Vagina (tissue), 2 donors: ENCODE measurements at regions not wholly inside any gene's neighbourhood (a gene's known extent, or its start where the extent isn't known, plus 50 kb on each side); places are given as distances from the start of the nearest gene placed in this dataset.
"Not testable (repeated sequence)": the region's sequence is repeated elsewhere in the genome, so short reads cannot be mapped to it uniquely, and the experiment has no call there.

ENCODE experiments used
- DNase-seq, 2 donors: peaks; one replicate each; pipeline ENCODE4 v3.0.0-alpha.2; 2017; ENCODE audit errors: extremely low spot score in 2 of 2
- H3K27ac ChIP-seq: fragments of 200-600 bp; sonication (generic); one replicate; pipeline ENCODE4 v1.5.1; 2019
- H3K27me3 ChIP-seq: fragments of 200-600 bp; sonication (generic); one replicate; pipeline ENCODE4 v1.5.1; 2019
- H3K36me3 ChIP-seq, 2 donors: fragments of 200-600 bp; sonication (generic); one replicate each; pipeline ENCODE4 v1.5.1; 2017 to 2019
- H3K4me1 ChIP-seq: fragments of 200-600 bp; sonication (generic); one replicate; pipeline ENCODE4 v1.5.1; 2019
- H3K4me3 ChIP-seq, 2 donors: fragments of 200-600 bp; sonication (generic); 1 replicate in 1 of 2; 2 replicates in 1 of 2; pipeline ENCODE4 v1.5.1; 2016 to 2019
- H3K9me3 ChIP-seq: fragments of 200-600 bp; sonication (generic); one replicate; pipeline ENCODE4 v1.5.1; 2019
- CTCF ChIP-seq, 3 experiments: fragments of 450-650 bp in 2 of 3; fragments of 200-600 bp in 1 of 3; sonication (generic) in 1 of 3; IDR thresholded peaks; one replicate each; pipeline ENCODE4 v1.5.1; 2017 to 2019; ENCODE audit warnings: antibody characterized with exemption in 3 of 3, mild to moderate bottlenecking in 2 of 3, moderate library complexity in 2 of 3
- POLR2A ChIP-seq, 2 donors: fragments of 450-650 bp; IDR thresholded peaks; one replicate each; pipeline ENCODE4 v1.6.1; 2017; ENCODE audit warnings: antibody characterized with exemption in 2 of 2, mild to moderate bottlenecking in 2 of 2, moderate library complexity in 2 of 2
- POLR2AphosphoS5 ChIP-seq, 2 donors: sonication (generic); formaldehyde crosslinking; IDR thresholded peaks; one replicate each; pipeline ENCODE4 v1.9.0; 2017; ENCODE audit warnings: antibody characterized with exemption in 2 of 2, mild to moderate bottlenecking in 2 of 2, low read depth in 1 of 2; ENCODE audit not compliant: insufficient read depth in 1 of 2
- intact Hi-C: fragments of 100-400 bp; cut with DNase I; formaldehyde crosslinking; loops from one replicate; pipeline ENCODE4 v1.15.1; 2023

DNA sequence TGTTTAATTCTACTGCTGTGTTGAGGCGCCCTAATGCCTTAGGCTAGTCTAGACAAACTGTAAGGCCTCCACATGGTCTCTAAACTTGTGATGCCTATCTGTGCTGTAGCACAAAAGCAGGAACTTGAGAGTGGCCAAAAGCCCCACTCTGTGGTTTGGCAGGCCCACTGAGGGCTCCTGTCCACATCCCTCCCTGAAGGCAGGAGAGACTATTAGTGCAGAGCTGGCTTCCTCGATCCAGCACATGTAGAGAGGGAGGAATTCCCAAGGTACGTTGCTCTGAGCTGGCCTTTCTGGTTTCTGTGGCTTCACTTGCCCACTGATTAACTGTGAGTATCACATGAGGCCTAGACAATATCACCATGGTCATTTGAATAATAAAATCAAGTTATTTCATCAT is 90.6 kb downstream of the POLR2M start:
- Histone ChIP-seq H3K4me1 (no peaks in the 10 kb centered on the region), H3K36me3 (no peaks in the 10 kb centered on the region), H3K27me3 (no peaks in the 10 kb centered on the region), H3K9me3 (no peaks in the 10 kb centered on the region), H3K4me3 (no peak overlapping the region), H3K27ac (no peak overlapping the region)
- DNase-seq: no peak
- intact Hi-C loops: no loop called here
- TF ChIP-seq POLR2AphosphoS5 (IDR thresholded peaks at IDR 0.05; ENCODE audit: insufficient read depth in 1 of 2, low read depth in 1 of 2) (no peak), POLR2A (IDR thresholded peaks at IDR 0.05) (no peak), CTCF (IDR thresholded peaks at IDR 0.05) (no peak)

DNA sequence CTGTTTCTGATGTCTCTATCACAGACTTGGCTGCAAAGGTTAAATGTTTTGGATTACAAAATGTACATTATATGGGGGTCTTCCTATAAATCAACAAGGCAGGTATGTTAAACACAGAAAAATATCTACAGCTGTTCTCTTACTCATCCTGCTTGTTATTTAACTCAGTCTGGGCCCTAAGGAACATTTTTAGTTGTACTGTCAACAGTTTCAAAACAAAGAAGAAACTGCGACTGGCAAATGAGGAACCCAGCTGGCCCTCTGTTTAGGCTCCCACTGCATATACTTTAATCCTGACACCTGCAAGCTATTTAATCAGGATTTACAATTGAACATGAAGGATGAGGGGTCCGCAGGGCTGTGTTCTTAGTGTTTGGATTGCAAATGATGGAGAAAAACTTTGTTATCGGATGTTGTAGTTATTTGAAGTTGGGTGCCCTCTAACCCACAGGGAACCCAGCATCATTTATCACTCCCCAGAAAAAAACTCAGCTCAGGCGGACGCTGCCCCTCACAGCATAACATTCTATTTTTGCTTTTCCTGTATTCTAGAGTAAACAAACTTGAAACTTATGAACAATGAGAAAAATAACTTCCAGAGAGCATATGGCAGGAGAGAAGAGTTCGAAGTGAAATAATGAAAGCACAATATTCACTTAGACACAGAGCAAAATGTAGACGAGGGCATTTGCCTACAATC is 91.2 kb downstream of the POLR2M start:
- H3K4me3 ChIP-seq: no peak overlapping the region
- H3K4me1 ChIP-seq: no peaks in the 10 kb centered on the region
- TF ChIP-seq POLR2AphosphoS5 (IDR thresholded peaks at IDR 0.05; ENCODE audit: insufficient read depth in 1 of 2, low read depth in 1 of 2) (no peak), CTCF (IDR thresholded peaks at IDR 0.05) (no peak), POLR2A (IDR thresholded peaks at IDR 0.05) (no peak)
- no peak for DNase-seq
- H3K9me3 ChIP-seq: no peaks in the 10 kb centered on the region
- intact Hi-C loops: no loop called here
- H3K27me3 ChIP-seq: no peaks in the 10 kb centered on the region
- no peak overlapping the region for H3K27ac ChIP-seq
- H3K36me3 ChIP-seq: no peaks in the 10 kb centered on the region

DNA sequence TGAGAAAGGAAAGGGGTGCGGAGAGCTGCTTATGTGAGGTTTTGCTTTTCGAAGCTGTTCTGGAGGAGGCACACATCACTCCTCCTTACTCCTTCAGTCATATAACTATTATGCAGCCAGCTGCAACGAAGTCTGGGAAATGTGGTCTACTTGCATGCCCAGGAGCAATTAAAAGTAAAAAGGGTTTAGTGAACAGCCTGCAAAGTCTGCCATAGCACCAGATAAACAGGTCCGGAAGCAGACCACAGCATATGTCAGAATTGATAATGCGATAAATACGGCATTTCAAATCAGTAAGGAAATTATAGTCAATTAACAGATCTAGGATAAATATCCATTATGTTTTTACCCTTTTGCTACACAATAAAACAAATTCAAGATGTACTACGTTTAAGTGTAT is 99.5 kb downstream of the POLR2M start:
- DNase-seq: no peak
- no peaks in the 10 kb centered on the region for H3K36me3 ChIP-seq
- H3K27me3 ChIP-seq: no peaks in the 10 kb centered on the region
- H3K27ac ChIP-seq: no peak overlapping the region
- H3K9me3 ChIP-seq: no peaks in the 10 kb centered on the region
- no peaks in the 10 kb centered on the region for H3K4me1 ChIP-seq
- intact Hi-C loops: no loop called here
- H3K4me3 ChIP-seq: no peak overlapping the region
- TF ChIP-seq POLR2A (IDR thresholded peaks at IDR 0.05) (no peak), POLR2AphosphoS5 (IDR thresholded peaks at IDR 0.05; ENCODE audit: insufficient read depth in 1 of 2, low read depth in 1 of 2) (no peak), CTCF (IDR thresholded peaks at IDR 0.05) (no peak)

DNA sequence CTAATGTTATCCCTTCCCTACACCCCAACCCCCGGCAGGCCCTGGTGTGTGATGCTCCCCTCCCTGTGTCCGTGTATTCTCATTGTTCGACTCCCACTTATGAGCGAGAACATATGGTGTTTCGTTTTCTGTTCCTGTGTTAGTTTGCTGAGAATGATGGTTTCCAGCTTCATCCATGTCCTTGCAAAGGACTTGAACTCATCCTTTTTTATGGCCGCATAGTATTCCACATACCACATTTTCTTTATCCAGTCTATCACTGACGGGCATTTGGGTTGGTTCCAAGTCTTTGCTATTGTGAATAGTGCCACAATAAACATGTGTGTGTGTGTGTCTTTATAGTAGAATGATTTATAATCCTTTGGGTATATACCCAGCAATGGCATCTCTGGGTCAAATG is 102.8 kb downstream of the POLR2M start:
- H3K4me3 ChIP-seq, DNase-seq, intact Hi-C loops, H3K27me3 ChIP-seq, H3K4me1 ChIP-seq, H3K9me3 ChIP-seq, H3K27ac ChIP-seq, H3K36me3 ChIP-seq: not testable (repeated sequence)

- Histone ChIP-seq H3K27me3 (no peaks in the 10 kb centered on the region), H3K4me3 (no peak overlapping the region), H3K36me3 (no peaks in the 10 kb centered on the region), H3K27ac (no peak overlapping the region), H3K4me1 (no peaks in the 10 kb centered on the region), H3K9me3 (no peaks in the 10 kb centered on the region)
- TF ChIP-seq POLR2A (IDR thresholded peaks at IDR 0.05) (no peak), CTCF (IDR thresholded peaks at IDR 0.05) (no peak)
- DNase-seq: no peak
- intact Hi-C loops: no loop called here
Observed at GRCh38 chr15:57816599-57816998, 110.1 kb downstream of the POLR2M start.
